ENCODE measurements at regions not wholly inside any gene's neighbourhood (a gene's known extent, or its start where the extent isn't known, plus 50 kb on each side); places are given as distances from the start of the nearest gene placed in this dataset.
"Not testable (repeated sequence)": the region's sequence is repeated elsewhere in the genome, so short reads cannot be mapped to it uniquely, and the experiment has no call there.

DNA sequence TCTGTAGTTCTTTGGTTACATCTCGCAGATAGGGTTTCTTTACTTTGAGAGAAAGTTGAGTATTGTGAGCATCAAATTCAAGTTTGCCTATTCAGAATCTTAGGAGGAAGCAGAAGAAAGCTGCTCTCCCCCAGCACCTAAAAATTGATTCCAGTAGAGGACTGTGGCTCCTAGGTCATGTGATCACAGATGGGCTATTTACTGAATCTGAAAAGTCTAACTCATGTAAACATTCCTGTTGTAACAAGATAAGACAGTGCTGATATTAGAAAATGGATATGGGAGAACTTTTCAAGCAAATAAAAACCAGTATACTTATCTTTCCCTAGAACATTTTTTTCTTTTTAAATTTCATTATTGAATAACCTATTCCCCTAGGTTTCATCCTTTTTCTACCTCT lies 308.4 kb upstream of the SLITRK3 start:
- Histone ChIP-seq H3K27me3 (ENCODE audit: control insufficient read depth, insufficient read depth, low read length) (no peaks in the 10 kb centered on the region), H3K4me3 (ENCODE audit: low read depth, low read length) (no peak overlapping the region), H3K36me3 (ENCODE audit: control insufficient read depth, insufficient read depth, low read length) (no peaks in the 10 kb centered on the region)
- no peak for DNase-seq (ENCODE audit: low read depth)
- TF ChIP-seq CTCF (IDR thresholded peaks at IDR 0.05; ENCODE audit: insufficient read depth, low read length, poor library complexity, severe bottlenecking): no peak

- TF ChIP-seq CTCF (IDR thresholded peaks at IDR 0.05; ENCODE audit: insufficient read depth, low read length, poor library complexity, severe bottlenecking): no peak
- Histone ChIP-seq H3K36me3 (ENCODE audit: control insufficient read depth, insufficient read depth, low read length) (no peaks in the 10 kb centered on the region), H3K27me3 (ENCODE audit: control insufficient read depth, insufficient read depth, low read length) (no peaks in the 10 kb centered on the region), H3K4me3 (ENCODE audit: low read depth, low read length) (no peak overlapping the region)
- no peak for DNase-seq (ENCODE audit: low read depth)
Observed at GRCh38 chr3:165503825-165504224, 307.6 kb upstream of the SLITRK3 start.

DNA sequence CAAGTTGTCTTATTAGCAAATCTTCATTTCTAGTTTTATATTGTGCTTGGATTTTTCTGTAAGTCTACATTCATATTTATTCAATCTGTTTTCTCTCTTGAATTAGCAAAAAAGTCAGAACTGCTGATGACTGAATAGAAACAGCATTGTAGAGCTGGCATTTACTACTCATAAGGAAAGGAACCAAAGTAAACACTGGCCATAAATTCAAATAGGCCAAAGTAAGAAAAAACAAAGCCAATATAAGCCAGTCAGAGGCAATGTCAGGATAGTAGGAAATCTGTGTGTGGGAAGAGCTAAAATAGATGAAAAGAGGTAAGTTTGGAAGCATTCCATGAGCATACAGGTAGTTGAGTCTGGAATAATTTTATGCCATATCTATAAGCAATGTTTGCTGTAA lies 307.2 kb upstream of the SLITRK3 start:
- H3K4me3 ChIP-seq (ENCODE audit: low read depth, low read length): no peak overlapping the region
- no peak for TF ChIP-seq CTCF (IDR thresholded peaks at IDR 0.05; ENCODE audit: insufficient read depth, low read length, poor library complexity, severe bottlenecking)
- DNase-seq (ENCODE audit: low read depth): no peak
- H3K27me3 ChIP-seq (ENCODE audit: control insufficient read depth, insufficient read depth, low read length): no peaks in the 10 kb centered on the region
- H3K36me3 ChIP-seq (ENCODE audit: control insufficient read depth, insufficient read depth, low read length): no peaks in the 10 kb centered on the region

DNA sequence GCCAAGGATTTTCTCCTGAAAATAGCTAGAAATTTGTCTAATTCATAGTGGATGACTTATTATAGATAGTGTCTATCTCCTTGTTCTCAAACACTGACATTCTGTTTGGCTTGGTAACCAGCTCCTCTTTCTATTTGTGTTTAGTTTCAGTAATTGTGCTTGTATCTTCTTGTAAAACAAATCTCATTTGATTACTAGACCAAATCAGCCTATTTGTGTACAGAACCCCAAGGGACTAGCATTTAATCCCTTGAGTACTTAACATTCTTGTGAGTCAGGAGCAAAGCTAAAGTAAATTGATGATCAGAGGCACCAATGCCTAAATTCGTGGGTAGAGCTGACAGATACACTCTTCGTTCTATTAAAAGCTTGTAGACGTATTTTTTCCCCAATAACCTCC lies 306.5 kb upstream of the SLITRK3 start:
- Histone ChIP-seq H3K36me3 (ENCODE audit: control insufficient read depth, insufficient read depth, low read length) (no peaks in the 10 kb centered on the region), H3K27me3 (ENCODE audit: control insufficient read depth, insufficient read depth, low read length) (no peaks in the 10 kb centered on the region), H3K4me3 (ENCODE audit: low read depth, low read length) (no peak overlapping the region)
- DNase-seq (ENCODE audit: low read depth): no peak
- no peak for TF ChIP-seq CTCF (IDR thresholded peaks at IDR 0.05; ENCODE audit: insufficient read depth, low read length, poor library complexity, severe bottlenecking)

- not testable (repeated sequence) for H3K4me3 ChIP-seq (ENCODE audit: low read depth, low read length); H3K27me3 ChIP-seq (ENCODE audit: control insufficient read depth, insufficient read depth, low read length); DNase-seq (ENCODE audit: low read depth); H3K36me3 ChIP-seq (ENCODE audit: control insufficient read depth, insufficient read depth, low read length)
Observed at GRCh38 chr3:165498742-165499141, 302.6 kb upstream of the SLITRK3 start.

- H3K4me3 ChIP-seq (ENCODE audit: low read depth, low read length): no peak overlapping the region
- no peaks in the 10 kb centered on the region for H3K27me3 ChIP-seq (ENCODE audit: control insufficient read depth, insufficient read depth, low read length)
- TF ChIP-seq CTCF (IDR thresholded peaks at IDR 0.05; ENCODE audit: insufficient read depth, low read length, poor library complexity, severe bottlenecking): no peak
- no peak for DNase-seq (ENCODE audit: low read depth)
- no peaks in the 10 kb centered on the region for H3K36me3 ChIP-seq (ENCODE audit: control insufficient read depth, insufficient read depth, low read length)
Observed at GRCh38 chr3:165491487-165491886, 295.3 kb upstream of the SLITRK3 start.

All from kidney epithelial cell (primary cell).